SIG-M5 treated with dmso at 0.1 percent for 504 hours (cell line): ENCODE measurements at regions not wholly inside any gene's neighbourhood (a gene's known extent, or its start where the extent isn't known, plus 50 kb on each side); places are given as distances from the start of the nearest gene placed in this dataset.
A peak's percentile ranks its signal among the peaks of the same experiment; 100 is the strongest.
"Not testable (repeated sequence)": the region's sequence is repeated elsewhere in the genome, so short reads cannot be mapped to it uniquely, and the experiment has no call there.

Source experiments
- DNase-seq: peaks from one replicate; lab custom pipeline; 2025; ENCODE audit not compliant: unreplicated experiment; lab: John Stamatoyannopoulos, UW

- DNase-seq = no peak
Measured at GRCh38 chr18:37846996-37847395, 281.4 kb upstream of the CELF4 start.

DNA sequence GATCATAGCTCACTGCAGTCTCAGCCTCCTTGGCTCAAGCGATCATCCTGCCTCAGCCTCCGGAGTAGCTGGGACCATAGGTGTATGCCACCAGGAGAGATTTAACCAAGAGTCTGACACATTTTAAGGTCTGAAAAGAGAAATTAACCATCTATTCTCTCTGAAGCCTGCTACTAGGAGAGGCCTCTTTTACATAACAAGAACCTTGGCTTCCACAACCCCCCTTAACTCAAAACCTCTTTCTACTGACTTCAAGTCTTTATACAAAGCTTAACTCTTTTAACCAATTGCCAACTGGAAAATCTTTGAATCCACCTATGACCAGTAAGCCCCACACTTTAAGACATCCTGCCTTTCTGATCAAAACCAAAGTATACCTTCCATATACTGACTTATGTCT is 279.9 kb upstream of the CELF4 start:
- DNase-seq = no peak

- DNase-seq = no peak
Measured at GRCh38 chr18:37844209-37844970, 278.8 kb upstream of the CELF4 start.

- no peak for DNase-seq
Measured at GRCh38 chr18:37838083-37838482, 272.5 kb upstream of the CELF4 start.

GRCh38 chr18:37836071-37836970 is 270.7 kb upstream of the CELF4 start:
- no peak for DNase-seq

DNA sequence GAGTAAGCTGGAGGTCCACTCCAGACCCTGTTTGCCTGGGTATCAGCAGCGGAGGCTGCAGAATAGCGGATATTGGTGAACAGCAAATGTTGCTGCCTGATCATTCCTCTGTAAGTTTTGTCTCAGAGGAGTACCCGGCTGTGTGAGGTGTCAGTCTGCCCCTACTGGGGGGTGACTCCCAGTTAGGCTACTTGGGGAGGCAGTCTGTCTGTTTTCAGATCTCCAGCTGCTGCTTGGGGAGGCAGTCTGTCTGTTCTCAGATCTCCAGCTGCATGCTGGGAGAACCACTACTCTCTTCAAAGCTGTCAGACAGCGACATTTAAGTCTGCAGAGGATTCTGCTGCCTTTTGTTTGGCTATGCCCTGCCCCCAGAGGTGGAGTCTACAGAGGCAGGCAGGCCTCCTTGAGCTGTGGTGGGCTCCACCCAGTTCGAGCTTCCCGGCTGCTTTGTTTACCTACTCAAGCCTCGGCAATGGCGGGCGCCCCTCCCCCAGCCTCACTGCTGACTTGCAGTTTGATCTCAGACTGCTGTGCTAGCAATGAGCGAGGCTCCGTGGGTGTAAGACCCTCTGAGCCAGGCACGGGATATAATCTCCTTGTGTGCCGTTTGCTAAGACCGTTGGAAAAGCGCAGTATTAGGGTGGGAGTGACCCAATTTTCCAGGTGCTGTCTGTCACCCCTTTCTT is 266.6 kb upstream of the CELF4 start:
- DNase-seq = not testable (repeated sequence)

DNA sequence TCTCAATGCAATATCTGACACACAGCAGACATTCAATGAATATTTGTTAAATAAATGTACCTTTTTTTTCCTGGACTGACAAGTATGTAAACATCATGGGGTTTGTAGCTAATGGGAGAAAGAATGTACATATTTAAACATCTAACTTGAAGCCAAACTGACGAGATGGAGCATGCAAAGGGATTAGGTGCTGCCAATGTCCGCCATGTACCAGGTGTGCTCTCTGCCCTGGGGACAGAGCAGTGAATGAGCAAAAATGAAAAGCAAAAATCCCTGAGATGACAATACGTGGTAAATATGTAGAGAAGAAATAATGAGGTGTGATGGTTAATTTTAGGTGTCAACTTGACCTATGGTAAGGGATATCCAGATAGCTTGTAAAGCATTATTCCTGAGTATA is 247.4 kb upstream of the CELF4 start:
- no peak for DNase-seq

GRCh38 chr18:37805773-37806404 is 240.3 kb upstream of the CELF4 start:
- DNase-seq = no peak

- no peak for DNase-seq
Measured at GRCh38 chr18:37796823-37797349, 231.3 kb upstream of the CELF4 start.

- no peak for DNase-seq
Measured at GRCh38 chr18:37787452-37787851, 221.9 kb upstream of the CELF4 start.

GRCh38 chr18:37783771-37784170 is 218.2 kb upstream of the CELF4 start:
- no peak for DNase-seq

DNA sequence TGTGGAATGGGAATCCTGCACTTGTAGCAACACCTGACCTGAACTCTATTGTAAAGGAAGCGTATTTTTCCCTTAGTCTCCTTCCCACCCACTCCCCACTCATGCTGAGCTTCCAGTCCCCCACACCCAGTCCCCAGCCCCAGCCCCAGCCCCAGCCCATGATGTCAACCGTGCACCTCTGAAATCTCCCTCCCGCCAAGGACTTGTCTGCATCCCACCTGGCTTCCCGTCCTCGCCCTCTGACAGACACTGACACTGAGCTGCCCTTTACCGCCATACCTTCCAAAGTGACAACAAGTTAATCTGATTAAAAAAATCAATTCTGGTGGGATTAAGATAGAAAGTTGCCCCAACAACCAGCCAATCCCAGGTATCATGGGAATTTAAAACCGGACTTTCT is 213.6 kb upstream of the CELF4 start:
- DNase-seq = no peak

- peak; percentile 32 for DNase-seq
Measured at GRCh38 chr18:37778417-37779165, 213.0 kb upstream of the CELF4 start.

DNA sequence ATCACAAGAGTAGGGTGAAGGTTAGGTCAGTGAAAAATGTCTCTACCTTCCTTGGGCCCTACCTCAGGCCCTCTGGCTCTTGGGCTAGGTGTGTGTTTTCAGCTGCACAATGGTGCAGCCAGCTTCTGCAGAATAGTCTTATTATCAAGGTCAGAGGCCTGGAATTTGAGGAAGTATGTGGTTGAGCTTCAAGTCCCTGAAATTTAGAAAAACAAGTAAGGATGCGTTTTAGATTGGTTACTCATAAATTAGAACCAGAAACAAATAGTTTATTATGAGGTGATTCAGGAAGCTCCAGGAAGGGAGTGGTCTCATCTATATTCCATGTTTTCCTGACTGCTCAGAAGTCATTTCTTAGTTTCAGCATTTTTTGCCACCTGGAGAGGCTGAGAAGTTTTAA is 204.2 kb upstream of the CELF4 start:
- DNase-seq = no peak

DNA sequence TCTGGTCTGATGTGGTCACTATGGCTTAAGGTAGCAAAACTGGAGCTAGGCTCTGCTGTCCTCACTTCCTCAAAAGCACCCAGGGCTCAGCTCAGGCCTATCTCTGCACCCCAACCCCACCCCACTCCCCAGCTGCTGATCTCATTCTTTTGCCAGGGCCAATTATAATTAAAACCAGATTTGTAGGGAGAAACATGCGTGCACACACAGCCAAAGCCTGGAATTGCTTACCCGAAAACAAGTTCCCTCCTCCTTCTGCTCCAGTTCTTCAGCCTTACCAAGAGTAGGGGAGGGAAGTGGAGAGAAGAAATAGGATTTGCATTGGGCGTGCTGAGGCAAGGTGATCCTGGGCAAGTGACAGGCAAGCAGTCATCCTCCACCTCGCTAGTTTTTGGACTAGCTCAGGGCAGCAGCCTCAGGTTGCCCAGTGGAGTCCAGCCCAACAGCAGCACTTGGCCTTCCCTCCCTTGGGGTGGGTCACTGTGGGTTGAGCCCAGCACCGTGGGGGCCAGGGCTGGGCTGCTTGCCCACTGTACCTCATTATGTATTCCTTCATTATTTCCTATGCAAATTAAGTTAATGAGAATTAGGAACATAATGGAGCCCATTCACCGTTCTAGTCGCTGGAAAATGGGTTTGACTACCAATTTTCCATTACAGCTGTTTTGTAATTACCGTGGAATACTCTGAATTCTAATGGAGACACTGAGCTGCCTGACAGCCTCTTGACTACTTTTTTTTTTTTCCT is 199.1 kb upstream of the CELF4 start:
- no peak for DNase-seq

DNA sequence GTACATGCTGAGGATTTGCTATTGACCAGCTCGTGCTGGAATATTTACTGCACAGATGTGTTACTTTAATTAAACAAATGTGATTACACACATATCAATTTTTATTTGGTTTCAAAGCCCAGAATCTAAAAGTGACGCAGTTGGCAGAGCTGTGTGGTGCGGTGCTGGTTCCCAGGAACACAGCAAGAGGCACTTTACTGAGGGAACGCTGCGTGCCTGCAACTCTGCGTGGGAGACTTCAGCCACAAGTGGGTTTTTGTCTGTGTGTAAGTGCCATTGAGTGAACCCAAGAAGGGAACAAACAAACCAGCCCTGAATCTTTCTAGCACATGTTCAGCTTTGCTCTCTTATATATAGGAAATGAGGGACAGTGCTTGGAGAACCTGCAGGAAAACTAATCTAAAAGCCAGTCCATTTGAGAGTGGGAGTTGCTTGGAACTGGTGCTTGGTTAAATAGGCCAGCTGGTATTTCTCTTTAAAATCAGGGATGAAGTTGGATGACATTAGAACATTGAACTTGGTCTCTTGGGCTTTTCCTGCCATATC is 196.6 kb upstream of the CELF4 start:
- DNase-seq = no peak

DNA sequence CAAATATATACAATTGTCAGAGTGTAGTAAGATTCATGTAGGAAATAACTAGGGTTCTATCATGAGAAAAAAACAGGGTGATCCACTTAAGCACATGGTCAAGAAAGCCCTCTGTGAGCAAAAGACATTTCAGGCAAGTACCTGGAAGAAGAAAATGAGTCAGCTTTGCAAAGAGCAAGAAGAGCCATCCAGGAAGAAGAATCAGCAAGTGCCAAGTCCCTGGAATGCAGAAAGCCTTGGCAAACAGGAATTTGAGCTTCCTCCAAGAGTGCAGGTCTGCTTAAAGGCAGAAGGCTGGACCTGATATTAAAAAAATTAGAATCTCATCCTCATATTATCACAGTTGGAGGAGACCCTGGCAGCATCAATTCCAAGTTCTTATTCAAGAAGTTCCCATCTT is 188.5 kb upstream of the CELF4 start:
- DNase-seq = peak; percentile 1

- DNase-seq = no peak
Measured at GRCh38 chr18:37742436-37742835, 176.8 kb upstream of the CELF4 start.

DNA sequence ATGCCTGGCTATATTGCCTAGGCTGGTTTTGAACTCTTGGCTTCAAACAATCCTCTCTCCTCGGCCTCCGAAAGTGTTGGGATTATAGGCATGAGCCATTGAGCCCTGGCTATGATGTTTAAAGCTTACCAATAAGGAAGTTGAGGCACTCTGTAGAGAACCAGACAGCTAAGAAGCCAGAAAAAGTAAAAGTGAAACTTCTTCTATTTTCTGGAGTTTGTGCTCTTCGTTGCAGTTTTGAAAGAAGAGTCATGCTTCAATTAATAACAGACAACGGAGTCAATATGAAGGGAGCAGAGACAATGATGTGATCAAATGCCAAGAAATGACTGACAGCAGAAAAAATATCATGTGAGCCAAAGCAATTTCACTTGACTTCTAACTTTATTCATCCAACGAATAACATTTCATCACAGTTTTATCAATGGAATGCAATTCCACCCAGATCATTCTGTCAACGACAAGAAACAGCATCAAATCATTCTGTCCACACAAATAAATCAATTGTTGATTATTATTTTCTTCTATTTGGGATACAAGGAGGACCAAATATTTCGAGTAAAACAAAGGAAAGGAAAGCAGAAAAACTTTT is 175.5 kb upstream of the CELF4 start:
- no peak for DNase-seq
